CD14-positive monocyte (primary cell): ENCODE measurements at regions not wholly inside any gene's neighbourhood (a gene's known extent, or its start where the extent isn't known, plus 50 kb on each side); places are given as distances from the start of the nearest gene placed in this dataset.

ENCODE experiments used
- DNase-seq, 3 donors: peaks; one replicate each; pipeline ENCODE4 v3.0.0-alpha.2; 2011 to 2022
- H2AFZ ChIP-seq: 2 replicates; pipeline ENCODE4 v1.6.0; 2012; ENCODE audit warnings: mild to moderate bottlenecking, low read depth, low read length, inconsistent platforms; ENCODE audit not compliant: insufficient read depth, poor library complexity, severe bottlenecking
- H3K27ac ChIP-seq, 2 donors: 1 replicate in 1 of 2; 2 replicates in 1 of 2; pipeline ENCODE4 v1.5.1; 2012 to 2013; ENCODE audit warnings: low read length in 2 of 2, control low read depth in 1 of 2, inconsistent platforms in 1 of 2, low read depth in 1 of 2, mild to moderate bottlenecking in 1 of 2
- H3K27me3 ChIP-seq, 2 donors: one replicate each; pipeline versions ENCODE4 v1.6.0 to v1.6.1; 2011 to 2013; ENCODE audit warnings: low read length in 2 of 2; ENCODE audit not compliant: control insufficient read depth in 2 of 2, insufficient read depth in 2 of 2
- H3K36me3 ChIP-seq, 2 donors: replicated peaks in 1 of 2; 1 replicate in 1 of 2; 2 replicates in 1 of 2; pipeline versions ENCODE4 v1.5.1 to v1.6.1; 2012 to 2013; ENCODE audit warnings: low read length in 2 of 2, control low read depth in 1 of 2, inconsistent platforms in 1 of 2, mild to moderate bottlenecking in 1 of 2; ENCODE audit not compliant: insufficient read depth in 2 of 2, control insufficient read depth in 1 of 2
- H3K4me1 ChIP-seq, 2 donors: 1 replicate in 1 of 2; 2 replicates in 1 of 2; pipeline versions ENCODE4 v1.5.1 to v1.6.1; 2012 to 2013; ENCODE audit warnings: low read length in 2 of 2, control low read depth in 1 of 2, inconsistent platforms in 1 of 2, mild to moderate bottlenecking in 1 of 2, moderate library complexity in 1 of 2; ENCODE audit not compliant: insufficient read depth in 2 of 2, control insufficient read depth in 1 of 2
- H3K4me2 ChIP-seq: replicated peaks from 2 replicates; pipeline ENCODE3; 2012; ENCODE audit warnings: low read length, moderate library complexity, mild to moderate bottlenecking; ENCODE audit not compliant: poor library complexity, severe bottlenecking; ENCODE audit errors: extremely low read depth
- H3K4me3 ChIP-seq, 3 experiments: fragments of 200-600 bp in 1 of 3; sonication (generic) in 1 of 3; replicated peaks in 1 of 3; 1 replicate in 2 of 3; 2 replicates in 1 of 3; pipeline ENCODE4 v1.5.1; 2011 to 2013; ENCODE audit warnings: low read length in 3 of 3, mild to moderate bottlenecking in 3 of 3, control low read depth in 2 of 3, low read depth in 2 of 3, inconsistent platforms in 1 of 3, moderate library complexity in 1 of 3
- H3K79me2 ChIP-seq: 2 replicates; pipeline ENCODE4 v1.6.0; 2012; ENCODE audit warnings: mild to moderate bottlenecking, control low read depth, inconsistent platforms, low read length, moderate library complexity; ENCODE audit not compliant: insufficient read depth
- H3K9ac ChIP-seq: 2 replicates; pipeline ENCODE4 v1.6.0; 2017; ENCODE audit warnings: low read length, mild to moderate bottlenecking; ENCODE audit not compliant: insufficient read depth, poor library complexity, severe bottlenecking
- H3K9me3 ChIP-seq, 2 donors: replicated peaks in 1 of 2; 1 replicate in 1 of 2; 2 replicates in 1 of 2; pipeline versions ENCODE4 v1.5.1 to v1.6.1; 2012 to 2013; ENCODE audit warnings: low read length in 2 of 2, control low read depth in 1 of 2; ENCODE audit not compliant: control insufficient read depth in 1 of 2, insufficient read depth in 1 of 2
- H4K20me1 ChIP-seq: 2 replicates; pipeline ENCODE4 v1.6.0; 2012; ENCODE audit warnings: mild to moderate bottlenecking, low read length, control low read depth, moderate library complexity; ENCODE audit not compliant: insufficient read depth
- H3K27ac Mint-ChIP-seq, 7 donors: one replicate each; pipeline ENCODE4 v1.8.0; 2020; ENCODE audit warnings: mild to moderate bottlenecking in 7 of 7, mixed read lengths in 7 of 7, moderate library complexity in 6 of 7, inconsistent platforms in 2 of 7
- H3K27me3 Mint-ChIP-seq, 3 donors: one replicate each; pipeline ENCODE4 v1.8.0; 2021 to 2022; ENCODE audit warnings: low read depth in 3 of 3, mild to moderate bottlenecking in 3 of 3, mixed read lengths in 3 of 3, moderate library complexity in 3 of 3, inconsistent platforms in 1 of 3
- H3K36me3 Mint-ChIP-seq, 2 donors: one replicate each; pipeline ENCODE4 v1.8.0; 2020; ENCODE audit warnings: mixed read lengths in 2 of 2, inconsistent platforms in 1 of 2, mild to moderate bottlenecking in 1 of 2
- H3K4me1 Mint-ChIP-seq: one replicate; pipeline ENCODE4 v1.8.0; 2020; ENCODE audit warnings: mild to moderate bottlenecking, mixed read lengths
- H3K4me3 Mint-ChIP-seq, 2 donors: one replicate each; pipeline ENCODE4 v1.8.0; 2020; ENCODE audit warnings: mild to moderate bottlenecking in 2 of 2, mixed read lengths in 2 of 2, moderate library complexity in 1 of 2
- H3K9me3 Mint-ChIP-seq, 7 donors: one replicate each; pipeline ENCODE4 v1.8.0; 2020 to 2022; ENCODE audit warnings: mixed read lengths in 7 of 7, mild to moderate bottlenecking in 6 of 7, moderate library complexity in 6 of 7, inconsistent platforms in 2 of 7
- CTCF ChIP-seq: fragments of 200-600 bp; IDR thresholded peaks from one replicate; pipeline ENCODE4 v1.8.0; 2022; ENCODE audit warnings: antibody characterized with exemption, mild to moderate bottlenecking
- WGBS: methylation state at CpG from one replicate; pipeline ENCODE4 v1.1.5; 2013; ENCODE audit warnings: missing lambda C conversion rate; ENCODE audit not compliant: insufficient coverage; 5-methylcytosine and 5-hydroxymethylcytosine counted together
- intact Hi-C, 2 donors: fragments of 100-400 bp; cut with micrococcal nuclease; formaldehyde crosslinking; loops; one replicate each; pipeline versions ENCODE4 v1.15.0 to v1.15.1; 2023

DNA sequence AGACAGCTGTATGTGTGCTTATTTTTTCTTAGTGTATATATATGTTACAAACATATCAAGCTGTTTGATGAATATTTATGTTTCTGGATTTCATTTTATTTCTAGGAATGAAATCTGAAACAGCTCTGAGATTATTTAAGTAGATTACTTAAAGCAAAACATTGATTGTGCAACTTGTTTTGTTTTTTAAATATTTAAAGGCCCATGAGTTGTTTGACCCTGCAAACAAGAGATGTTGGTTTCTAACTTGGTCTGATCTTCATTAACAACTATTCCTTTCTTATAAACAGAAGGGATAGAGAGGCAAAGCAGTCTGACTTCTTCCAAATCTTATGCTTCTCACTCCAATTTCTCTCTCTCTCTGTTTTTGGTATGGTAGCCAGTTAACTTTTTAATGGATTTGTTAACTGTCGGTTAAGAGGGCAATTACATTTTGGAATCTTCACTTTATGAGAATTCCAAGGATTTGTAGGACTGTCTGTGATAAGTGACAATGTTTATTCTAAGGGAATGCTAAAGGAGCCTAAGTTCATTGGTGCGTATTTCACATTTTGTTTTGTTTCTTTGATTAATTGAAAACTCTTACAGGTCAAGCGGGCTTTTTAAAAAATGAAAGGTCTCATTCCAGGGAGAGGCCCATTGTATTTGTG, 102.6 kb upstream of the HMGA2 start:
- peaks cover 15 to 23% (median 22%) of the 10 kb centered on the region in 3 donors for H3K27me3 Mint-ChIP-seq
- no peak overlapping the region for H3K4me2 ChIP-seq
- peaks cover 8 to 19% of the 10 kb centered on the region in 2 donors for H3K27me3 ChIP-seq
- no peaks in the 10 kb centered on the region for H3K36me3 ChIP-seq
- peaks cover 0 to 5% (median 0%) of the 10 kb centered on the region in 7 donors for H3K9me3 Mint-ChIP-seq
- intact Hi-C loops, result no loop called here
- H4K20me1 ChIP-seq, result no peaks in the 10 kb centered on the region
- no peaks in the 10 kb centered on the region for H3K36me3 Mint-ChIP-seq
- no peak overlapping the region for H3K27ac Mint-ChIP-seq
- H3K4me1 Mint-ChIP-seq, result no peaks in the 10 kb centered on the region
- no peak overlapping the region for H3K27ac ChIP-seq
- H3K9me3 ChIP-seq, result no peaks in the 10 kb centered on the region
- H3K9ac ChIP-seq, result no peak overlapping the region
- H3K4me1 ChIP-seq, result no peaks in the 10 kb centered on the region
- no peak overlapping the region for H2AFZ ChIP-seq
- H3K79me2 ChIP-seq, result no peaks in the 10 kb centered on the region
- no peak for TF ChIP-seq CTCF
- DNase-seq, result no peak
- H3K4me3 ChIP-seq, result no peak overlapping the region
- 50% methylated on average over 2 of the region's 3 CpGs for WGBS
- no peak overlapping the region for H3K4me3 Mint-ChIP-seq

DNA sequence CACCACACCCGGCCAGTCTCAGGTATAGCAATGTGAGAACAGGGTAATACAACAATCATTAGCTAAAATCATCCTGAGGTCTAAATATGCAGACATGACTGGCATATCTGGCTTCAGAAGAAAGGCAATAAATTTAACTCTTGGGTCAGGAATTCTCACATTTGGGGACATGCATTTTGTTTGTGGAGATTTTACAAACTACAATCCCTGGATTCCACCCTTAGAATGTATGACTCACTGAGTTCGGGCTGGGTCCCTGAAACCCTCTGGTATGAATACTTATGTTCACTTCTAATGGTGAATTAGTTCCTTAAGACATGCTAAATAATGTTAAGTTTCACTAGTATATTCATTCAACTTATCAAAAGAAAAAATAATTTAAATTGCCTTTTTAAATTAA, 98.9 kb upstream of the HMGA2 start:
- Mint-ChIP-seq H3K27me3 (peaks cover 49 to 52% (median 51%) of the 10 kb centered on the region in 3 donors), H3K9me3 (peaks cover 0 to 12% (median 6%) of the 10 kb centered on the region in 7 donors), H3K27ac (no peak overlapping the region), H3K36me3 (peaks cover 0 to 1% of the 10 kb centered on the region in 2 donors), H3K4me1 (peaks cover 10% of the 10 kb centered on the region), H3K4me3 (no peak overlapping the region)
- Histone ChIP-seq H3K4me3 (no peak overlapping the region), H3K4me1 (peaks cover 5 to 10% of the 10 kb centered on the region in 2 donors), H3K9ac (no peak overlapping the region), H3K36me3 (no peaks in the 10 kb centered on the region), H3K4me2 (no peak overlapping the region), H3K79me2 (no peaks in the 10 kb centered on the region), H3K27ac (no peak overlapping the region), H2AFZ (no peak overlapping the region), H3K9me3 (peaks cover 2 to 18% of the 10 kb centered on the region in 2 donors), H4K20me1 (no peaks in the 10 kb centered on the region), H3K27me3 (peaks cover 41 to 56% of the 10 kb centered on the region in 2 donors)
- TF ChIP-seq CTCF, result no peak
- WGBS, result no CpG with 5 or more reads among the region's 2 CpGs
- DNase-seq, result no peak
- intact Hi-C loops, result no loop called here
